ENCODE measurements at regions not wholly inside any gene's neighbourhood (a gene's known extent, or its start where the extent isn't known, plus 50 kb on each side); places are given as distances from the start of the nearest gene placed in this dataset.
"Not testable (repeated sequence)": the region's sequence is repeated elsewhere in the genome, so short reads cannot be mapped to it uniquely, and the experiment has no call there.

DNA sequence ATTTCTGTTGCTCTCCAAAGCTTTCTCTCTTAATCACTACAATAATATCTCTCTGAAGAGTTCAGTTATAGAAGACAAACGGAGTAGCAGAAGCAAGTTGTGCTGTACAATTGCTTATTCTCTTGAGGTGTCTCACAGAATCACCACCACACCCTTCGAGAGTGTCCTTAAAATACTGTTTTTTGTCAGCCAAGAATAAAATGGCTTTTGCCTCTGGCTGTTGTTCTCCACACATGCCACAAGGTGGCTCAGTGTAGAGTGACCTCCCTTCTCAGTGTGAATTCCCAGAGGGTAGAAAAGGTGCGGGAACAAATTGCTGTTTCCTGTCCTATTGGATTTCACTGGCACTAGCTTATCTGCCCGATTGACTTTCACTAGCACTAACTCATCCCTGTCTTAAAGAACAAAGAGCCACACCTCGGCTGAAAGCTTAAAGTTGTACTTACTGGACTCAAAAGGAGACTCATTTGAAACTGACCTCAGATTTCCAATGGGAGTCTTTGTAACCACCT lies 134.2 kb upstream of the SATB1 start:
- Histone ChIP-seq H3K27ac (no peak overlapping the region), H3K9me3 (ENCODE audit: low read depth) (no peaks in the 10 kb centered on the region), H3K4me3 (no peak overlapping the region), H3K36me3 (no peaks in the 10 kb centered on the region), H3K27me3 (no peaks in the 10 kb centered on the region), H3K4me1 (ENCODE audit: low read depth) (no peaks in the 10 kb centered on the region)
- peak; percentile 32 to 57 for DNase-seq (ENCODE audit: low read depth in 1 of 2, low spot score in 1 of 2)
- TF ChIP-seq, protein P1, sequence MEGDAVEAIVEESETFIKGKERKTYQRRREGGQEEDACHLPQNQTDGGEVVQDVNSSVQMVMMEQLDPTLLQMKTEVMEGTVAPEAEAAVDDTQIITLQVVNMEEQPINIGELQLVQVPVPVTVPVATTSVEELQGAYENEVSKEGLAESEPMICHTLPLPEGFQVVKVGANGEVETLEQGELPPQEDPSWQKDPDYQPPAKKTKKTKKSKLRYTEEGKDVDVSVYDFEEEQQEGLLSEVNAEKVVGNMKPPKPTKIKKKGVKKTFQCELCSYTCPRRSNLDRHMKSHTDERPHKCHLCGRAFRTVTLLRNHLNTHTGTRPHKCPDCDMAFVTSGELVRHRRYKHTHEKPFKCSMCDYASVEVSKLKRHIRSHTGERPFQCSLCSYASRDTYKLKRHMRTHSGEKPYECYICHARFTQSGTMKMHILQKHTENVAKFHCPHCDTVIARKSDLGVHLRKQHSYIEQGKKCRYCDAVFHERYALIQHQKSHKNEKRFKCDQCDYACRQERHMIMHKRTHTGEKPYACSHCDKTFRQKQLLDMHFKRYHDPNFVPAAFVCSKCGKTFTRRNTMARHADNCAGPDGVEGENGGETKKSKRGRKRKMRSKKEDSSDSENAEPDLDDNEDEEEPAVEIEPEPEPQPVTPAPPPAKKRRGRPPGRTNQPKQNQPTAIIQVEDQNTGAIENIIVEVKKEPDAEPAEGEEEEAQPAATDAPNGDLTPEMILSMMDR (IDR thresholded peaks at IDR 0.05; ENCODE audit: low read depth, low read length): peak; percentile 55

DNA sequence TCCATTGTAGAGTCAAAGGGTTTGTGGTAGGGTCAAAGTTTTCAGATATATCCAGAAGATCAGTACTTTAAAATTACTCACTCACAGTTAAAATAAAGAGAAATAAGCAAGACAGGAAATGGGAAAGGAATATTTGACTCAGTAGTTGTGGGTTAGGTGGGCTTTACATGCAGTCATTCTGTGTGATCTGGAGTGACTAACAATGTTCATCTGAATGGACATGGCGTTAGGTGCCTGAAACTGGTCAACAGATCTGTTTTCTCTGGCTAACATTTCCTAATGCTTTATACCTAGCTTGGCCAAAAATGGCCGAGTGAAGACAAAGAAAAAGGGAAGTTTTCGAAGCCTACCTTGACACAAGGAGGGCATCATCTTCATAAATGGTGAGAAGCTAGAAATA lies 133.4 kb upstream of the SATB1 start:
- Histone ChIP-seq H3K4me3 (no peak overlapping the region), H3K4me1 (ENCODE audit: low read depth) (no peaks in the 10 kb centered on the region), H3K9me3 (ENCODE audit: low read depth) (no peaks in the 10 kb centered on the region), H3K27me3 (no peaks in the 10 kb centered on the region), H3K36me3 (no peaks in the 10 kb centered on the region), H3K27ac (no peak overlapping the region)
- DNase-seq (ENCODE audit: low read depth in 1 of 2, low spot score in 1 of 2): no peak
- TF ChIP-seq, protein P1 (IDR thresholded peaks at IDR 0.05; ENCODE audit: low read depth, low read length): no peak

DNA sequence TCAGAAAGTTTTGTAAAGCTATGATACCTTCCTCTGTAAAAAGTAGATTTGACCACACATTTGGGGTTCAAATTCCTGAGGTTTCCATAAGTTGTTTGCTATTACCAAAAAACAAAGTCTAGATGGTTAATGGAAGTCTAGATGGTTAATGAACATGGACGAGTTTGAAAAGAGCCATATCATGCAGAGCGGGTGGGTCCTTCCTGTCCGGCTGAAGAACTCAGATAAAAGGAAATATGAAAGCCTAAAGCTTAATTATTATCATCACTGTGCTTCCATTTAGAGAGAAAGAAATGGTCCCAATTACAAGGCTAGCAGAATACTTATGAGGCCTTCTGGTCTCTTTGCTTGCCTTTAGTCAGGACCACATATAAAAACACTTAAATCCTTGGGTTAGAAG lies 132.1 kb upstream of the SATB1 start:
- H3K27me3 ChIP-seq: no peaks in the 10 kb centered on the region
- no peaks in the 10 kb centered on the region for H3K9me3 ChIP-seq (ENCODE audit: low read depth)
- H3K27ac ChIP-seq: no peak overlapping the region
- H3K36me3 ChIP-seq: no peaks in the 10 kb centered on the region
- H3K4me1 ChIP-seq (ENCODE audit: low read depth): no peaks in the 10 kb centered on the region
- TF ChIP-seq, protein P1 (IDR thresholded peaks at IDR 0.05; ENCODE audit: low read depth, low read length): no peak
- DNase-seq (ENCODE audit: low read depth in 1 of 2, low spot score in 1 of 2): no peak
- H3K4me3 ChIP-seq: no peak overlapping the region

DNA sequence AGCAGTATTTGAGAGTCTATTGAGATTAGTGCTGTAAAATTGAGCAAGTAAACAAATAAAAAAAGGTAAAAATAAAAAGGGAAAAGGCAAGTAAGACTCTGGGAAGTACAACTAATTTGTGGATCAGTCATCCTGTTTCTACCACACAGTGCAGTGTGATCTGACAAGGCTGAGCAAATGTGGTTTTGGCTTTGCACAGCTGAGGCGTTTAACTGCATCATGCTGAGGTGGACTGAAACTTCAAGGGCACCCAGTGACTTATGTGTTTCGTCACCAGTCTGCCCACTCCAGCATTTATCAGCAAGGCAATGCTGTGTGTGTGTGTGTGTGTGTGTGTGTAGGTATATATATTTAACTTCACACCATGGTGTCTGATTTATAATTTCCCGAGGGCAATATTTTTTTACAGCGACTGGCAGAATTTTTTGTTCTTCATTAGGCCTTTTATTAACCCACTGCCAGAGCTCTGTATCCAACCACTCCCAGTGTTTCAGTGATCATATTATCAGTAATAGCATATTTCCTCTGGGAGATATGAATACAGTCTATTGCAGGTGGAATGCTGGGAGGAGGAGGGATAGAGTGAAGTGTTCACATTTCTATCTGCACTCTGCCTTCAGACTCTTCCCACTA lies 131.5 kb upstream of the SATB1 start:
- H3K4me1 ChIP-seq (ENCODE audit: low read depth): no peaks in the 10 kb centered on the region
- no peaks in the 10 kb centered on the region for H3K36me3 ChIP-seq
- H3K4me3 ChIP-seq: no peak overlapping the region
- H3K27ac ChIP-seq: no peak overlapping the region
- no peaks in the 10 kb centered on the region for H3K9me3 ChIP-seq (ENCODE audit: low read depth)
- no peaks in the 10 kb centered on the region for H3K27me3 ChIP-seq
- TF ChIP-seq, protein P1 (IDR thresholded peaks at IDR 0.05; ENCODE audit: low read depth, low read length): no peak
- peak in 1 of 2 donors; percentile 6 for DNase-seq (ENCODE audit: low read depth in 1 of 2, low spot score in 1 of 2)

DNA sequence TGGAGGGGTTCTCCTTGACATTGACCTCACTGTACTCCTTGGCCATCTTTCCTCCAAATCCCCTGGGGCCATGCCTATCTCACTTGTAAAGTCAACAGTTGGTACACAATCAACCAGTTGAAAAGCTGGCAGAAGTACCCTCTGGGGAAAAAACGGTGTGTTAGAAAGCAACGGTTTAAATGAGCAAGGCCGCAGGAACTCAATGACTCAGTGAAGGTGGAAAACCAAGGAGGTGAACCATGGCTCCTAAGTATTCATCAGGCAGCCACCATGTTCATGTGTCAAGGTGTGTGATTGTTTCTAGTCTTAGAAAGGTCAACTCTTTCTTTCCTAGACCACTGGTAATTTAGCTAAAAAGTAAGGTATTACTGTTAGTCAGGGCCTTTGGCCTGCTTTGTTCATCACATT lies 130.9 kb upstream of the SATB1 start:
- Histone ChIP-seq H3K27ac (no peak overlapping the region), H3K9me3 (ENCODE audit: low read depth) (no peaks in the 10 kb centered on the region), H3K4me3 (no peak overlapping the region), H3K27me3 (no peaks in the 10 kb centered on the region), H3K4me1 (ENCODE audit: low read depth) (no peaks in the 10 kb centered on the region), H3K36me3 (no peaks in the 10 kb centered on the region)
- no peak for DNase-seq (ENCODE audit: low read depth in 1 of 2, low spot score in 1 of 2)
- TF ChIP-seq, protein P1 (IDR thresholded peaks at IDR 0.05; ENCODE audit: low read depth, low read length): no peak

DNA sequence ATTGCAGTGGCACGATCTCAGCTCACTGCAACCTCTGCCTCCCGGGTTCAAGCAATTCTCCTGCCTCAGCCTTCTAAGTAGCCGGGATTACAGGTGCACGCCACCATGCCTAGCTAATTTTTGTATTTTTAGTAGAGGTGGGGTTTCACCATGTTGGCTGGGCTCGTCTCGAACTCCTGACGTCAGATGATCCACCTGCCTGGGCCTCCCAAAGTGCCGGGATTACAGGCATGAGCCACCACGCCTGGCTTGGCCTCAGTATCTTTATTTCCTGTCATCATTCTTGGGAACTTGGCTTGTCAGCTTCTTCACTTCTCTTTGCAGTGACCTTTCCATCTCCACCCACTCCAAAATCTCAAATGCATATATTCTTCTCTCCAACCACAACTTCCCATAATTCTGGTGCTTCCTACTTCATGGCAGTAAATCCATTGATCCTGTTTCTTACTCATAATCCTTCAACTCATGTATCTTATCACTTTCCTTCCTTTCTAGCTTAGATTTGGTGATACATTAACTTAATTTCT lies 127.5 kb upstream of the SATB1 start:
- not testable (repeated sequence) for H3K36me3 ChIP-seq; H3K4me1 ChIP-seq (ENCODE audit: low read depth); H3K9me3 ChIP-seq (ENCODE audit: low read depth); H3K4me3 ChIP-seq; H3K27ac ChIP-seq; DNase-seq (ENCODE audit: low read depth in 1 of 2, low spot score in 1 of 2); H3K27me3 ChIP-seq

Data from cardiac muscle cell (in vitro differentiated cells and primary cell).